NB4 (cell line): ENCODE measurements at regions not wholly inside any gene's neighbourhood (a gene's known extent, or its start where the extent isn't known, plus 50 kb on each side); places are given as distances from the start of the nearest gene placed in this dataset.

Source experiments
- DNase-seq: peaks from one replicate; pipeline ENCODE4 v3.0.0; 2010; ENCODE audit warnings: low read depth
- H3K4me3 ChIP-seq: one replicate; pipeline ENCODE4 v1.5.1; 2011; ENCODE audit warnings: mild to moderate bottlenecking, low read depth, low read length, moderate library complexity
- MYC ChIP-seq: IDR thresholded peaks from 2 replicates; pipeline ENCODE4 v1.6.1; 2011; ENCODE audit warnings: low read depth, low read length
- POLR2A ChIP-seq: IDR thresholded peaks from 2 replicates; pipeline ENCODE4 v1.6.1; 2011; ENCODE audit warnings: mild to moderate bottlenecking; ENCODE audit not compliant: insufficient read length; ENCODE audit errors: extremely low read depth
- TF ChIP-seq, protein P1 (sequence below): IDR thresholded peaks from one replicate; pipeline ENCODE4 v1.5.1; 2012; ENCODE audit warnings: low read depth, low read length
- TF ChIP-seq, protein P2 (sequence below): IDR thresholded peaks from 2 replicates; pipeline ENCODE4 v1.6.1; 2011; ENCODE audit warnings: low read depth, low read length

DNA sequence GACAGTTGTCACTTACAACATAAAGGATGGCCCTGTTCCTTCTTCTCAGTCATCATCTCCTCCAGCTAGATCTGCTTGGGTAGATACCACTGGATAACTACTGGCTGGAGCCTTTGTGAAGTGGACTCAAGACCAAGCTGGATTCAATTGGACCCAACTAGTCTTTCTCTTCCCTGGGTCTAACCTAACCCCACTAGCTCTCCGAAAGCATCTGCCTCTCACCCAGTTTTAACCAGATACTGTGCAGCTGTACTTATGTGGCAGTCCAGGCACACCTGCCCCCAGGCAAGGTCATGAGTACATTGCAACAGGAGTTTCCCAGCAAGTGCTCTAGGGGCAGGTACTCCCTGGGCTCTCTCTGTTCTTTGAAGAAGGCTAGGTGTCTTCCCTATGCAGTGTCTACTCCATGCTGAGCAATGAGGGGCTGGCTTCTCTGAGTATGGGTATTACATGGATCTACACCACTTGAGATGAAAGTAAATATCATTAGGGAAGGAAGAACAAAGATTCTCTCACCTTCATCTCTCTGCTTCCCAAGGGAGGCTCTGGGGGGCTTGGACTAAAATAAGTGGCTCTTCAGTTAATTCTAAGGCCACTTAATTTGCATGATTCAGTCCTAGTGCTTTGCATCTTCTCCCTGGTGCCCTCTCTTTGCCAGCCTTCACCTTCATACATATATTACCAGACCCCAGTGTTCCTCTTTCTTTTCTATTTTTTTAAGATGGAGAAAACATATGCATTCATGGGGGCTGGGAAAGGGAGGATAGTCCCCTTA, 236.1 kb downstream of the NXPE2 start:
- TF ChIP-seq, protein P1, sequence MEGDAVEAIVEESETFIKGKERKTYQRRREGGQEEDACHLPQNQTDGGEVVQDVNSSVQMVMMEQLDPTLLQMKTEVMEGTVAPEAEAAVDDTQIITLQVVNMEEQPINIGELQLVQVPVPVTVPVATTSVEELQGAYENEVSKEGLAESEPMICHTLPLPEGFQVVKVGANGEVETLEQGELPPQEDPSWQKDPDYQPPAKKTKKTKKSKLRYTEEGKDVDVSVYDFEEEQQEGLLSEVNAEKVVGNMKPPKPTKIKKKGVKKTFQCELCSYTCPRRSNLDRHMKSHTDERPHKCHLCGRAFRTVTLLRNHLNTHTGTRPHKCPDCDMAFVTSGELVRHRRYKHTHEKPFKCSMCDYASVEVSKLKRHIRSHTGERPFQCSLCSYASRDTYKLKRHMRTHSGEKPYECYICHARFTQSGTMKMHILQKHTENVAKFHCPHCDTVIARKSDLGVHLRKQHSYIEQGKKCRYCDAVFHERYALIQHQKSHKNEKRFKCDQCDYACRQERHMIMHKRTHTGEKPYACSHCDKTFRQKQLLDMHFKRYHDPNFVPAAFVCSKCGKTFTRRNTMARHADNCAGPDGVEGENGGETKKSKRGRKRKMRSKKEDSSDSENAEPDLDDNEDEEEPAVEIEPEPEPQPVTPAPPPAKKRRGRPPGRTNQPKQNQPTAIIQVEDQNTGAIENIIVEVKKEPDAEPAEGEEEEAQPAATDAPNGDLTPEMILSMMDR, result no peak
- TF ChIP-seq MYC, result no peak
- DNase-seq, result no peak
- no peak overlapping the region for H3K4me3 ChIP-seq

DNA sequence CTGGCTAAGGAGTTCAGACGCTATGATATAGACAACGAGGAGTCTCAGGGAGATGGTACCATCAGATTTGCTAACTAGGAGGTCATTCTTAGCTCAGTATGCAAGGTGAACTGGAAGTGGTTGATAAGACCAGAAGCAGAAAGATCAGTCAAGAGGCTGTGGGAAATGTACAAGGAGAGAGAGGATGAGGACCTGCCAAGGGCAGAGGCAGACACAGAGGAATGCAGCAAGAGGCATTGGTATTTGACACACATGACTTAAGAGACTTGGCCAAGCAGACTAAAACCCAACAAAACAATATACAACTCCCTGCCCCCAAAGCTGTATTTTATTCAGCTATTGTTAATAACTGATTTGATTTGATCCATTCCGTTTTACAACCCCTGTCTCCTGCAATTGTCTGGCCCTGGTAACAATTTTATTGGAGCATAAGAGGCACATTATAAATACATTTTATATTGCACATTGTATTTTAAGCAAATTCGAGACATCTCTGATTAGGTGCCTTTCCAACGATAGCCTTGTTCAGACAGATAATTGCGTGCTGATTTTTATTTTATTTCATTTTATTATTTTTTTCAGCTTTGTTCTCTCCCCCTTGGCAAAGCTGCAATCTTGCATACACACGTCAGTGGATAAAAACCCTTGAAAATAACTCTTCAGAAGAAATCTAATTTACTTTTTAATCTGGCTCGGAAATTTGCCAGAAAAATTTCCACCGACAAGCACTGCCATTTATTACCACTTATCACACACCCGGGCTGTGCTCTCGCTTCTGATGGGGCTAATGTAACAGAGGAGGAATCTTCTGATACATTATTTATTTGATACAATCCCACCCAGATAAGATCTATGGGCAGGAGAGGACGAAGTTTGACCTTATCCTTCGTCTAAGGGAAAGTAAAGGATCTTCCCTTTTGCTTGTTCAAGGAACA, 237.8 kb downstream of the NXPE2 start:
- DNase-seq, result no peak
- H3K4me3 ChIP-seq, result no peak overlapping the region
- TF ChIP-seq, protein P2, sequence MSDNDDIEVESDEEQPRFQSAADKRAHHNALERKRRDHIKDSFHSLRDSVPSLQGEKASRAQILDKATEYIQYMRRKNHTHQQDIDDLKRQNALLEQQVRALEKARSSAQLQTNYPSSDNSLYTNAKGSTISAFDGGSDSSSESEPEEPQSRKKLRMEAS, result no peak
- TF ChIP-seq MYC, result no peak
- TF ChIP-seq POLR2A, result no peak
- TF ChIP-seq, protein P1, result no peak

DNA sequence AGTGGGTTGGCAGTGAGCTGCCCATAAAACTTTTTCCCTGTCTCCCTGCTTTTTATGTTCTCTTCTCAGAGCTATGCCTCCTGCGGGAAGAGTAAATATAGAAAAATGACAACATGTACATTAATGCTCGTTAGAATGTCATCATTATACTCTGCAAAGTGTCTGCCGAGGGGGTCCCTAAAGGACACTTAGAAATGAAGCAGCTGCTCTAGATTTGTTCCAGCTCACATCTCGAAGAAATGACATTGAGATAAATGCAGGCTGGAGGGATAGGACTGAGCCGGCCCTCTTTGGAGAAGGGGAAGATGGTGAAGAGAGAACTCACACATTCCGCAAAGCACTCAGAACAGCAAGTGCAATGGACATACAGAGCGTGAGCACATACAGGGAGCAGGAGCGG, 240.0 kb downstream of the NXPE2 start:
- DNase-seq, result no peak
- TF ChIP-seq POLR2A (no peak), MYC (no peak)
- TF ChIP-seq, protein P1, result no peak
- TF ChIP-seq, protein P2, result no peak
- H3K4me3 ChIP-seq, result no peak overlapping the region

DNA sequence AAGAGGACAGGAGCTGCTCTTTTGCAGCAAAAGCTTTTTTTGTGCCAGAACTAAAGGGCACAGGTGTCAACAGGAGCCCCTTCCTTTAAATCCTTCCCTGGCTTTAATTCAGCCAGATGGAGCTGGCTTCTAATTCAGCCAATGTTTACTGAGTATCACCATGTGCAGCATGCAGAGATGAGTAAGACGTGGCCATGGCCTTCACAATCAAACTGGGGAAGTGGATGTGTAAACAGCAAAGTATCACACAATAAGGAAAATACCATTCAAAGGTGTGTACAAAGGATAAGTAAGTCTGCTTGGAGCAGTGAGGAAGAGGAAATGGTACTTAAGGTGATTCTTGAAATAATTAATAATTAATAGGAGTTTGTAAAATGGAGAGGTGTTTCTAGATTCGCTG, 243.4 kb downstream of the NXPE2 start:
- no peak overlapping the region for H3K4me3 ChIP-seq
- no peak for DNase-seq
- TF ChIP-seq, protein P1, result no peak
- TF ChIP-seq POLR2A, result no peak

DNA sequence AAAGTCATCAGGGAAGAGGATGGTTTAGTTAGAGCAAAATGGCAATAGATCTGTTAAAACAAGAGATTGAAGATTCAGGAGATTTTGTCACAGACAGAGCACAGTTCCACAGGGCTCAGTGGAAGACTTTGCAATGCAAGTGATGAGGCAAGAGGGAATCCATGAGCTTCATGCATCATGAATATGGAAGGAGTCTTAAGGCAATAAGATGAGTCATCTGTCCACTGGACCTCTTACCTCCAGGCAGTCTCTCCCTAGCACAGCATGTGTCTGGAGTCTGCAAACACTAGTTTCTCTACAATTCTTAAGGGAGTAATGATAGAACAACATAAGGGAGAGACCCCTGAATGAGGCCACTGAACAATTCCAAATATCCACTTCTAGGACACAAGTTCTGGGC, 245.7 kb downstream of the NXPE2 start:
- no peak for TF ChIP-seq MYC
- TF ChIP-seq, protein P2, result no peak
- DNase-seq, result no peak
- no peak overlapping the region for H3K4me3 ChIP-seq

DNA sequence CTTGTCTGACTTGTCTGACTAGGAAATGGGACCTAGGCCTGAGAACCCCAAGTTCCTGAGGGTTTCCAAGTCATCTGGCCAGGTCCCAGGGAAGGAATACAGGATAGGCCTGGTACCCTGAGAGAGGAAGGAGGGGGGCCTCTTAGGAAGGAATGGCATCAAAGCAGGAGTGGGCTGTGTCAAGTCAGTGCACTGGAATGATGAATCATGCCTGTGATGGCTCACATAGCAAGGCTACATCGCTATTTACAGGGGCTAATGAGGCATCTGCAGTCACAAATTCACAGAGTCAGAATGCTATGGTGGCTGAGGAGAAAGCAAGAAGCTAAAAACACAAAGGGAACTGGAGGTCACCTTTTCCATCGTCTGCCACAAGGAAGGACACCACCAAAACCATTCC, 247.3 kb downstream of the NXPE2 start:
- TF ChIP-seq, protein P1, result no peak
- no peak for TF ChIP-seq MYC
- no peak for TF ChIP-seq POLR2A
- TF ChIP-seq, protein P2, result no peak
- no peak for DNase-seq
- H3K4me3 ChIP-seq, result no peak overlapping the region
